HL-60 (cell line): ENCODE measurements at regions not wholly inside any gene's neighbourhood (a gene's known extent, or its start where the extent isn't known, plus 50 kb on each side); places are given as distances from the start of the nearest gene placed in this dataset.

Experiments used
- DNase-seq, 2 experiments: peaks; one replicate each; pipeline ENCODE4 v3.0.0-alpha.2; 2010 to 2020; ENCODE audit warnings: low read depth in 1 of 2, low spot score in 1 of 2
- H3K27ac ChIP-seq: fragments of 250-450 bp; sonication (Bioruptor Pico); replicated peaks from 2 replicates; pipeline ENCODE4 v1.5.1; 2020; ENCODE audit warnings: mild to moderate bottlenecking, moderate library complexity
- H3K27me3 ChIP-seq: fragments of 250-450 bp; sonication (Bioruptor Pico); 2 replicates; pipeline ENCODE4 v1.5.1; 2021; ENCODE audit warnings: mild to moderate bottlenecking, moderate library complexity; ENCODE audit not compliant: insufficient read depth, poor library complexity, severe bottlenecking
- H3K4me3 ChIP-seq: replicated peaks from 2 replicates; pipeline ENCODE4 v1.5.1; 2011; ENCODE audit warnings: mild to moderate bottlenecking, control low read depth, low read length; ENCODE audit not compliant: insufficient read depth
- CTCF ChIP-seq: IDR thresholded peaks from one replicate; pipeline ENCODE4 v1.5.1; 2011; ENCODE audit warnings: low read length, control low read depth, inconsistent platforms; ENCODE audit not compliant: insufficient read depth
- GABPA ChIP-seq: IDR thresholded peaks from 2 replicates; pipeline ENCODE4 v1.6.1; 2012; ENCODE audit warnings: low read depth
- POLR2AphosphoS5 ChIP-seq: IDR thresholded peaks from 2 replicates; pipeline ENCODE4 v1.6.1; 2012; ENCODE audit warnings: low read depth
- SPI1 ChIP-seq: IDR thresholded peaks from 2 replicates; pipeline ENCODE4 v1.6.1; 2012; ENCODE audit warnings: low read depth, mild to moderate bottlenecking, borderline replicate concordance
- TF ChIP-seq, protein P1 (sequence below): IDR thresholded peaks from 2 replicates; pipeline ENCODE4 v1.6.1; 2012; ENCODE audit warnings: low read depth; ENCODE audit not compliant: insufficient replicate concordance

DNA sequence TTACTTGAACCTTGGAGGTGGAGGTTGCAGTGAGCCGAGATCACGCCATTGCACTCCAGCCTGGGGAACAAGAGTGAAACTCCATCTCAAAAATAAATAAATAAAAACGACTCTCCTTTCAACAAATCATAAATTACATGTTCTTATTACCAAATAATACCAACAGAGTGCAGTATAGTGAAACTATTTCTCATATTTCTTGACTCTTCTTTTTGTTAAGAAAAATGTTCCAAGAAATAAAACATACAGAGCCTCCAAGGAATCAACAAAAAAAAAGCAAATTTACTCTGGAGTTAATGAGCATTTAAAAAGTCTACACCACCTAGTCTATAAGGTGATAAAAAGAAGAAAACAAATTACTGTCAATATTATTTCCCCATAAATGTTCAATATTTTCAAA, 188.8 kb downstream of the KLF12 start:
- DNase-seq = no peak
- TF ChIP-seq CTCF (no peak), GABPA (no peak), SPI1 (no peak), POLR2AphosphoS5 (no peak)
- TF ChIP-seq, protein P1, sequence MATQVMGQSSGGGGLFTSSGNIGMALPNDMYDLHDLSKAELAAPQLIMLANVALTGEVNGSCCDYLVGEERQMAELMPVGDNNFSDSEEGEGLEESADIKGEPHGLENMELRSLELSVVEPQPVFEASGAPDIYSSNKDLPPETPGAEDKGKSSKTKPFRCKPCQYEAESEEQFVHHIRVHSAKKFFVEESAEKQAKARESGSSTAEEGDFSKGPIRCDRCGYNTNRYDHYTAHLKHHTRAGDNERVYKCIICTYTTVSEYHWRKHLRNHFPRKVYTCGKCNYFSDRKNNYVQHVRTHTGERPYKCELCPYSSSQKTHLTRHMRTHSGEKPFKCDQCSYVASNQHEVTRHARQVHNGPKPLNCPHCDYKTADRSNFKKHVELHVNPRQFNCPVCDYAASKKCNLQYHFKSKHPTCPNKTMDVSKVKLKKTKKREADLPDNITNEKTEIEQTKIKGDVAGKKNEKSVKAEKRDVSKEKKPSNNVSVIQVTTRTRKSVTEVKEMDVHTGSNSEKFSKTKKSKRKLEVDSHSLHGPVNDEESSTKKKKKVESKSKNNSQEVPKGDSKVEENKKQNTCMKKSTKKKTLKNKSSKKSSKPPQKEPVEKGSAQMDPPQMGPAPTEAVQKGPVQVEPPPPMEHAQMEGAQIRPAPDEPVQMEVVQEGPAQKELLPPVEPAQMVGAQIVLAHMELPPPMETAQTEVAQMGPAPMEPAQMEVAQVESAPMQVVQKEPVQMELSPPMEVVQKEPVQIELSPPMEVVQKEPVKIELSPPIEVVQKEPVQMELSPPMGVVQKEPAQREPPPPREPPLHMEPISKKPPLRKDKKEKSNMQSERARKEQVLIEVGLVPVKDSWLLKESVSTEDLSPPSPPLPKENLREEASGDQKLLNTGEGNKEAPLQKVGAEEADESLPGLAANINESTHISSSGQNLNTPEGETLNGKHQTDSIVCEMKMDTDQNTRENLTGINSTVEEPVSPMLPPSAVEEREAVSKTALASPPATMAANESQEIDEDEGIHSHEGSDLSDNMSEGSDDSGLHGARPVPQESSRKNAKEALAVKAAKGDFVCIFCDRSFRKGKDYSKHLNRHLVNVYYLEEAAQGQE = no peak
- Histone ChIP-seq H3K27ac (no peak overlapping the region), H3K27me3 (no peaks in the 10 kb centered on the region), H3K4me3 (no peak overlapping the region)

DNA sequence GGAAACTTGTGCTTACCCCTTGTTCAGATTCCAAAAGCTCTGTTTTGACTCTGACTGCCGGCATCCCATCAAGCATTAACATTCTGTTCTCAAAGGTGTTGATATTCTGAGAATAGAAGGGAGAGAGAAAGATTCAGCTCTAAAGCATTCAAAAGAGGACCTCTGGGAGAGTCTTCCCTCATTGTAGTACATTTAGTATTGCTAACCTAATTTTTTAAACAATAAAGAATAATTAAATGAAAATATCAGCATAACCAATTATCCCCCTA, 190.3 kb downstream of the KLF12 start:
- TF ChIP-seq SPI1 = no peak
- TF ChIP-seq POLR2AphosphoS5 = no peak
- no peak for TF ChIP-seq CTCF
- no peak for TF ChIP-seq GABPA
- TF ChIP-seq, protein P1 = no peak
- no peak overlapping the region for H3K4me3 ChIP-seq

DNA sequence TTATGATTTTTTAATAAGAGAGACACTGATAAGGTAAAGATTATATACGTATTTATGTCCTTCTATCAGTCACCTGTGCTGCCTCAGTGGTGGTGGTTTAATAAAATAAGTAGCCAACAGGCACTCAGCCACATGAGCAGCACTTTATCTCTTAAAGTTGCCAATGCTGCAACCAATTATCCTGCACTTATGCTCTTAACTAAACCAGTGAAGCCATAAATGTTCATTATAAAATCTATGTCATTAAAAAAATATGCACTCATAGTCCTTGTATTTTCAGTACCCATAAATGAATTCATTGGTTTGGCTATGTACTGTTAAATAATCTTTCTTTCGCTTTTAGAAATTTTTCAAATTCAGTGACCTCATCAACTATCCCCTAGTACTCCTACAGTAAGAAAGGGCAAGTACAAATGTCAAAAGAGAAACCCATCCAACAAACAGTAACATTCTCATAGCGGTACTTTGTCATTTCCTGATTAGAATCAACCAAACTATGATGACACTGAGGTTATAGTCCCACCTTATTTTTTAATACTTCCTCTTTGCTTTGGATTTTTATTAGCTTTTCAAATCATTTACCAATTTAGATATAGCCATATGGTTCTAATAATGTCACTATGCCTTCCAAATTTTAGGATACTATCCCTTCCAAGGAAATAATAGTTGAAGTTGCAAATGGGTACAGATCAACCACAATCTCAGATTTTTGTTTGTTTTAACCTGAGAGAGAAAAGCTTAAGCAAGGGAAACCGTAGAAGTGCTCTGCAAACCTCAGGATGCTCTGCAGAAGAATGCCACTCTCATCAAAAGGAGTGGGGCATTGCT, 190.9 kb downstream of the KLF12 start:
- no peak for DNase-seq
- Histone ChIP-seq H3K27me3 (no peaks in the 10 kb centered on the region), H3K4me3 (no peak overlapping the region), H3K27ac (no peak overlapping the region)
- TF ChIP-seq SPI1 = no peak
- no peak for TF ChIP-seq POLR2AphosphoS5
- TF ChIP-seq GABPA = no peak
- TF ChIP-seq, protein P1 = no peak
- TF ChIP-seq CTCF = no peak

More for the DNA sequence above, 190.3 kb downstream of the KLF12 start:
- H3K27me3 ChIP-seq = no peaks in the 10 kb centered on the region
- no peak for DNase-seq
- H3K27ac ChIP-seq = no peak overlapping the region
